GM12878 (cell line): ENCODE measurements at regions not wholly inside any gene's neighbourhood (a gene's known extent, or its start where the extent isn't known, plus 50 kb on each side); places are given as distances from the start of the nearest gene placed in this dataset.

Experiments
- ATAC-seq: fragments of 200-7000 bp; cut with Tn5 transposase; 3 replicates; pipeline ENCODE4 v1.9.1; 2020; ENCODE audit warnings: mild to moderate bottlenecking, moderate library complexity
- BruUV-seq: library from RNA; stranded (reverse); fragments of 400-500 nt; replicated peaks from 2 replicates; lab custom pipeline; 2021; lab: Mats Ljungman, UMichigan
- CTCF ChIA-PET: fragments of 300-600 bp; sonication (Branson Sonifier 250); formaldehyde crosslinking; extraction: SDS; loops from one replicate; lab custom pipeline; 2021; ENCODE audit warnings: inconsistent platforms; lab: Yijun Ruan, JAX
- POLR2A ChIA-PET: fragments of 350-600 bp; formaldehyde crosslinking; extraction: SDS; loops from one replicate; lab custom pipeline; 2021; ENCODE audit warnings: inconsistent platforms; lab: Charles Lee
- RAD21 ChIA-PET: fragments of 300-600 bp; sonication (Branson Sonifier 250); formaldehyde crosslinking; loops from one replicate; lab custom pipeline; 2023; ENCODE audit warnings: antibody characterized with exemption; ENCODE audit not compliant: unreplicated experiment; lab: Charles Lee
- SMC1A ChIA-PET: fragments of 300-600 bp; sonication (Branson Sonifier 250); formaldehyde crosslinking; loops from one replicate; lab custom pipeline; 2023; ENCODE audit not compliant: unreplicated experiment, uncharacterized antibody; lab: Charles Lee
- DNase-seq: peaks from one replicate; pipeline ENCODE4 v3.0.0-alpha.2; 2011; ENCODE audit warnings: low read depth, low spot score
- FAIRE-seq: peaks from 3 replicates; lab custom pipeline; 2011; peaks lifted over from hg19 to GRCh38; lab: Jason Lieb, UNC
- H2AFZ ChIP-seq: 2 replicates; pipeline ENCODE4 v1.6.0; 2011; ENCODE audit warnings: low read depth, low read length, control low read depth; ENCODE audit not compliant: control insufficient read depth
- H3K27ac ChIP-seq: 2 replicates; pipeline ENCODE4 v1.5.1; 2011; ENCODE audit warnings: control low read depth; ENCODE audit not compliant: control insufficient read depth, insufficient read depth
- H3K27me3 ChIP-seq, 2 experiments: replicated peaks in 1 of 2; 2 replicates each; pipeline versions ENCODE4 v1.6.0 to v1.6.1; 2011; ENCODE audit warnings: low read length in 1 of 2; ENCODE audit not compliant: control insufficient read depth in 2 of 2, insufficient read depth in 2 of 2
- H3K36me3 ChIP-seq, 2 experiments: 2 replicates each; pipeline ENCODE4 v1.5.1; 2011; ENCODE audit warnings: low read length in 1 of 2; ENCODE audit not compliant: control insufficient read depth in 2 of 2, insufficient read depth in 2 of 2
- H3K4me1 ChIP-seq: 2 replicates; pipeline ENCODE4 v1.6.1; 2011; ENCODE audit warnings: mild to moderate bottlenecking, low read length, moderate library complexity, mixed read lengths; ENCODE audit not compliant: control insufficient read depth, insufficient read depth
- H3K4me2 ChIP-seq: 2 replicates; pipeline ENCODE4 v1.6.0; 2011; ENCODE audit warnings: control low read depth; ENCODE audit not compliant: control insufficient read depth, insufficient read depth
- H3K4me3 ChIP-seq: fragments of 200-600 bp; sonication (generic); 2 replicates; pipeline ENCODE4 v1.5.1; 2016
- H3K79me2 ChIP-seq: 2 replicates; pipeline ENCODE4 v1.6.0; 2011; ENCODE audit warnings: low read length; ENCODE audit not compliant: control insufficient read depth, insufficient read depth
- H3K9ac ChIP-seq: 2 replicates; pipeline ENCODE4 v1.8.0; 2011; ENCODE audit warnings: low read length, control low read depth, mixed read lengths; ENCODE audit not compliant: control insufficient read depth, insufficient read depth
- H3K9me3 ChIP-seq: replicated peaks from 3 replicates; pipeline ENCODE4 v1.5.1; 2011; ENCODE audit warnings: mild to moderate bottlenecking, low read length; ENCODE audit not compliant: control insufficient read depth, insufficient read depth
- H4K20me1 ChIP-seq: 2 replicates; pipeline ENCODE4 v1.6.0; 2011; ENCODE audit not compliant: control insufficient read depth, insufficient read depth
- ATF2 ChIP-seq: IDR thresholded peaks from 2 replicates; pipeline ENCODE4 v1.6.1; 2012; ENCODE audit warnings: low read length, inconsistent platforms
- BHLHE40 ChIP-seq, 2 experiments: fragments of 450-650 bp in 1 of 2; IDR thresholded peaks; 2 replicates each; pipeline ENCODE4 v1.6.1; 2011 to 2017; ENCODE audit warnings: low read depth in 2 of 2, borderline replicate concordance in 1 of 2, improper control_type of control experiment in 1 of 2, low read length in 1 of 2, mild to moderate bottlenecking in 1 of 2
- CBX3 ChIP-seq: fragments of 200-600 bp; sonication (generic); IDR thresholded peaks from 2 replicates; pipeline ENCODE4 v1.6.1; 2016; ENCODE audit warnings: low read depth, borderline replicate concordance
- HSF1 ChIP-seq: fragments of 150-350 bp; IDR thresholded peaks from 2 replicates; pipeline ENCODE4 v1.6.1; 2014; ENCODE audit warnings: mild to moderate bottlenecking, low read depth, low read length
- MAX ChIP-seq: IDR thresholded peaks from 2 replicates; pipeline ENCODE4 v1.6.1; 2012; ENCODE audit warnings: low read depth, low read length, improper control_type of control experiment
- MTA3 ChIP-seq: IDR thresholded peaks from 2 replicates; pipeline ENCODE4 v1.6.1; 2012; ENCODE audit warnings: low read length, inconsistent platforms, borderline replicate concordance
- PML ChIP-seq: IDR thresholded peaks from 2 replicates; pipeline ENCODE4 v1.6.1; 2012; ENCODE audit warnings: low read length, inconsistent platforms
- POU2F2 ChIP-seq: IDR thresholded peaks from 3 replicates; pipeline ENCODE4 v1.6.1; 2011; ENCODE audit warnings: low read depth, mild to moderate bottlenecking, low read length, borderline replicate concordance
- RB1 ChIP-seq: fragments of 450-650 bp; formaldehyde crosslinking; IDR thresholded peaks from 2 replicates; pipeline ENCODE4 v1.6.1; 2017; ENCODE audit warnings: mild to moderate bottlenecking, borderline replicate concordance
- RBBP5 ChIP-seq: fragments of 200-600 bp; sonication (generic); conservative IDR thresholded peaks from 2 replicates; pipeline ENCODE4 v1.6.1; 2016
- RUNX3 ChIP-seq: IDR thresholded peaks from 2 replicates; pipeline ENCODE4 v1.6.1; 2012; ENCODE audit warnings: low read length, inconsistent platforms
- SIX5 ChIP-seq: IDR thresholded peaks from 2 replicates; pipeline ENCODE4 v1.6.1; 2011; ENCODE audit warnings: mild to moderate bottlenecking, low read depth, low read length, moderate library complexity; ENCODE audit not compliant: severe bottlenecking
- TBL1XR1 ChIP-seq: IDR thresholded peaks from 2 replicates; pipeline ENCODE4 v1.6.1; 2012; ENCODE audit warnings: low read depth, low read length, improper control_type of control experiment
- WRNIP1 ChIP-seq: IDR thresholded peaks from 2 replicates; pipeline ENCODE4 v1.6.1; 2011; ENCODE audit warnings: low read depth, low read length, improper control_type of control experiment, borderline replicate concordance
- ZBTB4 ChIP-seq: fragments of 450-650 bp; formaldehyde crosslinking; IDR thresholded peaks from 2 replicates; pipeline ENCODE4 v1.4.0; 2022; ENCODE audit warnings: mild to moderate bottlenecking, moderate library complexity
- ZBTB40 ChIP-seq: fragments of 450-650 bp; IDR thresholded peaks from 2 replicates; pipeline ENCODE4 v1.6.1; 2016; ENCODE audit warnings: mild to moderate bottlenecking, moderate library complexity, borderline replicate concordance
- WGBS: methylation state at CpG from one replicate; pipeline ENCODE4 v1.1.6; 2016; ENCODE audit warnings: low lambda C conversion rate; ENCODE audit not compliant: insufficient replicate concordance, insufficient coverage; ENCODE audit errors: missing lambda C conversion rate; 5-methylcytosine and 5-hydroxymethylcytosine counted together
- in situ Hi-C: fragments of 300-500 bp; cut with MboI; formaldehyde crosslinking; loops from 9 replicates; pipeline ENCODE4 v1.14.3; 2018; ENCODE audit warnings: mixed read lengths
- intact Hi-C: fragments of 100-400 bp; cut with micrococcal nuclease; formaldehyde crosslinking; loops from one replicate; pipeline ENCODE4 v1.14.2; 2022; ENCODE audit not compliant: unreplicated experiment

GRCh38 chr2:222130855-222131254 is 167.9 kb downstream of the PAX3 start:
- Histone ChIP-seq H2AFZ (no peak overlapping the region), H3K79me2 (no peaks in the 10 kb centered on the region), H3K27ac (no peak overlapping the region), H3K36me3 (no peaks in the 10 kb centered on the region), H3K4me2 (no peak overlapping the region), H3K27me3 (no peaks in the 10 kb centered on the region), H3K9ac (no peak overlapping the region), H4K20me1 (no peaks in the 10 kb centered on the region), H3K4me1 (no peaks in the 10 kb centered on the region), H3K4me3 (no peak overlapping the region), H3K9me3 (no peaks in the 10 kb centered on the region)
- no TSS peak for BruUV-seq
- in situ Hi-C loops = no loop called here
- intact Hi-C loops = no loop called here
- CTCF ChIA-PET = no interaction called here
- SMC1A ChIA-PET = no interaction called here
- DNase-seq (no peak), FAIRE-seq (no peak), ATAC-seq (no peak)
- RAD21 ChIA-PET = no interaction called here
- POLR2A ChIA-PET = no interaction called here
- 0% methylated on average over 3 of the region's 3 CpGs for WGBS
- TF ChIP-seq PML (no peak), TBL1XR1 (no peak), RBBP5 (no peak), BHLHE40 (IDR thresholded peaks at IDR 0.05; ENCODE audit: borderline replicate concordance in 1 of 2, low read depth in 2 of 2, low read length in 1 of 2) (no peak), WRNIP1 (no peak), MTA3 (no peak), ZBTB40 (no peak), RB1 (no peak), ZBTB4 (CRISPR knock-in tag) (no peak), CBX3 (no peak), RUNX3 (no peak), HSF1 (no peak), POU2F2 (no peak), MAX (no peak), ATF2 (no peak), SIX5 (no peak)
